SK-N-SH (cell line): ENCODE measurements at regions not wholly inside any gene's neighbourhood (a gene's known extent, or its start where the extent isn't known, plus 50 kb on each side); places are given as distances from the start of the nearest gene placed in this dataset.
A peak's percentile ranks its signal among the peaks of the same experiment; 100 is the strongest.

ENCODE experiments used
- CHD2 ChIP-seq: fragments of 150-350 bp; IDR thresholded peaks from 2 replicates; pipeline ENCODE4 v1.6.1; 2018; ENCODE audit warnings: low read length; ENCODE audit not compliant: partially characterized antibody
- EP300 ChIP-seq, 2 experiments: IDR thresholded peaks; 2 replicates each; pipeline versions ENCODE4 v1.4.0 to v1.6.1; 2012; ENCODE audit warnings: borderline replicate concordance in 1 of 2, low read depth in 1 of 2, low read length in 1 of 2
- EZH2phosphoT487 ChIP-seq: fragments of 200-600 bp; sonication (generic); IDR thresholded peaks from 2 replicates; pipeline ENCODE4 v1.6.1; 2017; ENCODE audit warnings: low read depth, mixed run types, mild to moderate bottlenecking, antibody characterized with exemption, moderate library complexity, borderline replicate concordance
- JUND ChIP-seq: IDR thresholded peaks from 2 replicates; pipeline ENCODE4 v1.4.0; 2012
- RFX5 ChIP-seq: IDR thresholded peaks from 2 replicates; pipeline ENCODE4 v1.6.1; 2012; ENCODE audit warnings: mild to moderate bottlenecking, improper control_type of control experiment, low read length
- USF2 ChIP-seq: fragments of 150-350 bp; IDR thresholded peaks from 2 replicates; pipeline ENCODE4 v1.6.1; 2017; ENCODE audit warnings: antibody characterized with exemption, low read length, low read depth, borderline replicate concordance
- TF ChIP-seq, protein P1 (sequence below): fragments of 200-600 bp; sonication (generic); IDR thresholded peaks from 2 replicates; pipeline ENCODE4 v1.6.1; 2017; ENCODE audit warnings: antibody characterized with exemption, mild to moderate bottlenecking, moderate library complexity
- TF ChIP-seq, protein P2 (sequence below): fragments of 150-350 bp; IDR thresholded peaks from 2 replicates; pipeline ENCODE4 v1.6.1; 2016; ENCODE audit warnings: mild to moderate bottlenecking, low read depth, low read length
- TF ChIP-seq, protein P3 (sequence below): IDR thresholded peaks from 2 replicates; pipeline ENCODE4 v1.4.0; 2012; ENCODE audit warnings: low read depth, borderline replicate concordance

DNA sequence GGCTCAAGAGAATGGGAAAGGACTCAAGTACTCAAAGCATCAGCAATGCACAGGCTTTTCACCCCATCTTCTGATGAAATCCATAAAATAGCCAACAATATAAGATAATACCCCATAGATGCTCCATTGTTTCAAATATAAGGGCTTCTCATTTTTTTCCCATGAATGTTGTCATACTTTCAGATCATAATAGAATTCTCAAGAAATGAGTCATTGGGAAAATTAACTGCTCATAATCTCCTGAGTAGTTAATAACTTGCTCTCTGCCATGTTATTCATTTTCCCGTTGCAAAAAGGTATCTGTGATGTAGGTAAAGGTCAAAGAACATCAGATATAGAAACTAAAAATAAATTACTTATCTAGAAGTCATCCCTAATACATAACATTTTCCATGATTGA is 121.9 kb downstream of the NSUN3 start:
- TF ChIP-seq, protein P1, sequence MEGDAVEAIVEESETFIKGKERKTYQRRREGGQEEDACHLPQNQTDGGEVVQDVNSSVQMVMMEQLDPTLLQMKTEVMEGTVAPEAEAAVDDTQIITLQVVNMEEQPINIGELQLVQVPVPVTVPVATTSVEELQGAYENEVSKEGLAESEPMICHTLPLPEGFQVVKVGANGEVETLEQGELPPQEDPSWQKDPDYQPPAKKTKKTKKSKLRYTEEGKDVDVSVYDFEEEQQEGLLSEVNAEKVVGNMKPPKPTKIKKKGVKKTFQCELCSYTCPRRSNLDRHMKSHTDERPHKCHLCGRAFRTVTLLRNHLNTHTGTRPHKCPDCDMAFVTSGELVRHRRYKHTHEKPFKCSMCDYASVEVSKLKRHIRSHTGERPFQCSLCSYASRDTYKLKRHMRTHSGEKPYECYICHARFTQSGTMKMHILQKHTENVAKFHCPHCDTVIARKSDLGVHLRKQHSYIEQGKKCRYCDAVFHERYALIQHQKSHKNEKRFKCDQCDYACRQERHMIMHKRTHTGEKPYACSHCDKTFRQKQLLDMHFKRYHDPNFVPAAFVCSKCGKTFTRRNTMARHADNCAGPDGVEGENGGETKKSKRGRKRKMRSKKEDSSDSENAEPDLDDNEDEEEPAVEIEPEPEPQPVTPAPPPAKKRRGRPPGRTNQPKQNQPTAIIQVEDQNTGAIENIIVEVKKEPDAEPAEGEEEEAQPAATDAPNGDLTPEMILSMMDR, result no peak
- TF ChIP-seq, protein P2, sequence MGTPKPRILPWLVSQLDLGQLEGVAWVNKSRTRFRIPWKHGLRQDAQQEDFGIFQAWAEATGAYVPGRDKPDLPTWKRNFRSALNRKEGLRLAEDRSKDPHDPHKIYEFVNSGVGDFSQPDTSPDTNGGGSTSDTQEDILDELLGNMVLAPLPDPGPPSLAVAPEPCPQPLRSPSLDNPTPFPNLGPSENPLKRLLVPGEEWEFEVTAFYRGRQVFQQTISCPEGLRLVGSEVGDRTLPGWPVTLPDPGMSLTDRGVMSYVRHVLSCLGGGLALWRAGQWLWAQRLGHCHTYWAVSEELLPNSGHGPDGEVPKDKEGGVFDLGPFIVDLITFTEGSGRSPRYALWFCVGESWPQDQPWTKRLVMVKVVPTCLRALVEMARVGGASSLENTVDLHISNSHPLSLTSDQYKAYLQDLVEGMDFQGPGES, result no peak
- TF ChIP-seq EP300 (IDR thresholded peaks at IDR 0.05; ENCODE audit: borderline replicate concordance in 1 of 2, low read depth in 1 of 2, low read length in 1 of 2), result peak in 1 of 2 experiments; percentile 52; a peak in 1 of 4 replicates
- TF ChIP-seq EZH2phosphoT487, result no peak
- no peak for TF ChIP-seq USF2
- TF ChIP-seq CHD2, result no peak
- no peak for TF ChIP-seq RFX5
- TF ChIP-seq, protein P3, sequence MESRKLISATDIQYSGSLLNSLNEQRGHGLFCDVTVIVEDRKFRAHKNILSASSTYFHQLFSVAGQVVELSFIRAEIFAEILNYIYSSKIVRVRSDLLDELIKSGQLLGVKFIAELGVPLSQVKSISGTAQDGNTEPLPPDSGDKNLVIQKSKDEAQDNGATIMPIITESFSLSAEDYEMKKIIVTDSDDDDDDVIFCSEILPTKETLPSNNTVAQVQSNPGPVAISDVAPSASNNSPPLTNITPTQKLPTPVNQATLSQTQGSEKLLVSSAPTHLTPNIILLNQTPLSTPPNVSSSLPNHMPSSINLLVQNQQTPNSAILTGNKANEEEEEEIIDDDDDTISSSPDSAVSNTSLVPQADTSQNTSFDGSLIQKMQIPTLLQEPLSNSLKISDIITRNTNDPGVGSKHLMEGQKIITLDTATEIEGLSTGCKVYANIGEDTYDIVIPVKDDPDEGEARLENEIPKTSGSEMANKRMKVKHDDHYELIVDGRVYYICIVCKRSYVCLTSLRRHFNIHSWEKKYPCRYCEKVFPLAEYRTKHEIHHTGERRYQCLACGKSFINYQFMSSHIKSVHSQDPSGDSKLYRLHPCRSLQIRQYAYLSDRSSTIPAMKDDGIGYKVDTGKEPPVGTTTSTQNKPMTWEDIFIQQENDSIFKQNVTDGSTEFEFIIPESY, result no peak
- TF ChIP-seq JUND, result peak; percentile 72
